SU-DHL-6 (cell line): ENCODE measurements at regions not wholly inside any gene's neighbourhood (a gene's known extent, or its start where the extent isn't known, plus 50 kb on each side); places are given as distances from the start of the nearest gene placed in this dataset.

Experiments used
- H2AFZ ChIP-seq: fragments of 200-600 bp; sonication (generic); 2 replicates; pipeline ENCODE4 v1.6.1; 2014; ENCODE audit warnings: low read depth, mild to moderate bottlenecking, moderate library complexity, mixed read lengths, antibody characterized with exemption, low read length; ENCODE audit not compliant: severe bottlenecking
- H3F3A ChIP-seq: fragments of 200-600 bp; shearing (Covaris generic); 2 replicates; pipeline ENCODE4 v1.6.0; 2016; ENCODE audit warnings: antibody characterized with exemption, mild to moderate bottlenecking; ENCODE audit not compliant: insufficient read depth
- H3K27ac ChIP-seq: fragments of 200-600 bp; sonication (generic); 2 replicates; pipeline ENCODE4 v1.5.1; 2016; ENCODE audit warnings: low read depth, mild to moderate bottlenecking, low read length, moderate library complexity, mixed read lengths
- H3K27me3 ChIP-seq: fragments of 200-600 bp; sonication (generic), shearing (Covaris generic); 2 replicates; pipeline ENCODE4 v1.6.0; 2014; ENCODE audit warnings: mild to moderate bottlenecking, low read length
- H3K36me3 ChIP-seq: fragments of 200-600 bp; sonication (generic); 2 replicates; pipeline ENCODE4 v1.6.1; 2014; ENCODE audit warnings: mild to moderate bottlenecking, low read length, mixed read lengths
- H3K4me2 ChIP-seq: fragments of 300-600, 200-600 bp; shearing (Covaris generic), sonication (generic); 2 replicates; pipeline ENCODE4 v1.6.0; 2014; ENCODE audit warnings: low read length, low read depth, mild to moderate bottlenecking; ENCODE audit not compliant: poor library complexity, severe bottlenecking
- H3K4me3 ChIP-seq: fragments of 200-600 bp; sonication (generic); 2 replicates; pipeline ENCODE4 v1.5.1; 2014; ENCODE audit warnings: antibody characterized with exemption, low read length, mild to moderate bottlenecking, mixed read lengths; ENCODE audit not compliant: insufficient read depth, poor library complexity, severe bottlenecking
- H3K79me2 ChIP-seq: fragments of 200-600 bp; sonication (generic); 2 replicates; pipeline ENCODE4 v1.6.1; 2014; ENCODE audit warnings: mild to moderate bottlenecking, low read length, moderate library complexity; ENCODE audit not compliant: insufficient read depth
- H3K9ac ChIP-seq: fragments of 200-600 bp; sonication (generic); 2 replicates; pipeline ENCODE4 v1.7.0; 2014; ENCODE audit warnings: mild to moderate bottlenecking, low read length
- H3K9me2 ChIP-seq: fragments of 200-600 bp; sonication (generic); replicated peaks from 2 replicates; pipeline ENCODE4 v1.6.1; 2014; ENCODE audit warnings: low read length; ENCODE audit not compliant: insufficient read depth
- H3K9me3 ChIP-seq: fragments of 200-600 bp; sonication (generic); 2 replicates; pipeline ENCODE4 v1.6.1; 2014; ENCODE audit warnings: low read length, mixed read lengths; ENCODE audit not compliant: insufficient read depth
- H4K20me1 ChIP-seq: fragments of 200-600 bp; sonication (generic); 2 replicates; pipeline ENCODE4 v1.6.1; 2014; ENCODE audit warnings: low read depth, mild to moderate bottlenecking, antibody characterized with exemption, low read length, moderate library complexity, mixed read lengths
- EZH2phosphoT487 ChIP-seq: fragments of 200-600 bp; sonication (generic), shearing (Covaris generic); conservative IDR thresholded peaks from 2 replicates; pipeline ENCODE4 v1.6.1; 2018; ENCODE audit warnings: mild to moderate bottlenecking, antibody characterized with exemption, low read length, moderate library complexity, mixed read lengths
- TF ChIP-seq, protein P1 (sequence below): fragments of 200-600 bp; sonication (generic); IDR thresholded peaks from one replicate; pipeline ENCODE4 v1.5.1; 2017; ENCODE audit warnings: antibody characterized with exemption, mild to moderate bottlenecking, low read length, moderate library complexity; ENCODE audit not compliant: insufficient read depth, poor library complexity, severe bottlenecking

GRCh38 chr6:81565071-81565470, 187.4 kb downstream of the TENT5A start:
- Histone ChIP-seq H3K4me3 (no peak overlapping the region), H3F3A (no peaks in the 10 kb centered on the region), H4K20me1 (no peaks in the 10 kb centered on the region), H3K9me3 (no peaks in the 10 kb centered on the region), H3K79me2 (no peaks in the 10 kb centered on the region), H3K9ac (no peak overlapping the region), H3K27me3 (no peaks in the 10 kb centered on the region), H3K4me2 (no peak overlapping the region), H2AFZ (no peak overlapping the region), H3K9me2 (no peaks in the 10 kb centered on the region), H3K27ac (no peak overlapping the region), H3K36me3 (no peaks in the 10 kb centered on the region)
- TF ChIP-seq, protein P1, sequence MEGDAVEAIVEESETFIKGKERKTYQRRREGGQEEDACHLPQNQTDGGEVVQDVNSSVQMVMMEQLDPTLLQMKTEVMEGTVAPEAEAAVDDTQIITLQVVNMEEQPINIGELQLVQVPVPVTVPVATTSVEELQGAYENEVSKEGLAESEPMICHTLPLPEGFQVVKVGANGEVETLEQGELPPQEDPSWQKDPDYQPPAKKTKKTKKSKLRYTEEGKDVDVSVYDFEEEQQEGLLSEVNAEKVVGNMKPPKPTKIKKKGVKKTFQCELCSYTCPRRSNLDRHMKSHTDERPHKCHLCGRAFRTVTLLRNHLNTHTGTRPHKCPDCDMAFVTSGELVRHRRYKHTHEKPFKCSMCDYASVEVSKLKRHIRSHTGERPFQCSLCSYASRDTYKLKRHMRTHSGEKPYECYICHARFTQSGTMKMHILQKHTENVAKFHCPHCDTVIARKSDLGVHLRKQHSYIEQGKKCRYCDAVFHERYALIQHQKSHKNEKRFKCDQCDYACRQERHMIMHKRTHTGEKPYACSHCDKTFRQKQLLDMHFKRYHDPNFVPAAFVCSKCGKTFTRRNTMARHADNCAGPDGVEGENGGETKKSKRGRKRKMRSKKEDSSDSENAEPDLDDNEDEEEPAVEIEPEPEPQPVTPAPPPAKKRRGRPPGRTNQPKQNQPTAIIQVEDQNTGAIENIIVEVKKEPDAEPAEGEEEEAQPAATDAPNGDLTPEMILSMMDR = no peak
- TF ChIP-seq EZH2phosphoT487 = no peak

- no peaks in the 10 kb centered on the region for H3K36me3 ChIP-seq
- no peaks in the 10 kb centered on the region for H4K20me1 ChIP-seq
- no peaks in the 10 kb centered on the region for H3K27me3 ChIP-seq
- no peaks in the 10 kb centered on the region for H3F3A ChIP-seq
- H3K4me2 ChIP-seq = no peak overlapping the region
- H3K9ac ChIP-seq = no peak overlapping the region
- no peaks in the 10 kb centered on the region for H3K9me2 ChIP-seq
- no peak overlapping the region for H3K27ac ChIP-seq
- TF ChIP-seq, protein P1 = no peak
- no peak for TF ChIP-seq EZH2phosphoT487
- no peaks in the 10 kb centered on the region for H3K9me3 ChIP-seq
- H3K4me3 ChIP-seq = no peak overlapping the region
- no peaks in the 10 kb centered on the region for H3K79me2 ChIP-seq
- H2AFZ ChIP-seq = no peak overlapping the region
These were observed 187.9 kb downstream of the TENT5A start for GRCh38 chr6:81564470-81565068.

DNA sequence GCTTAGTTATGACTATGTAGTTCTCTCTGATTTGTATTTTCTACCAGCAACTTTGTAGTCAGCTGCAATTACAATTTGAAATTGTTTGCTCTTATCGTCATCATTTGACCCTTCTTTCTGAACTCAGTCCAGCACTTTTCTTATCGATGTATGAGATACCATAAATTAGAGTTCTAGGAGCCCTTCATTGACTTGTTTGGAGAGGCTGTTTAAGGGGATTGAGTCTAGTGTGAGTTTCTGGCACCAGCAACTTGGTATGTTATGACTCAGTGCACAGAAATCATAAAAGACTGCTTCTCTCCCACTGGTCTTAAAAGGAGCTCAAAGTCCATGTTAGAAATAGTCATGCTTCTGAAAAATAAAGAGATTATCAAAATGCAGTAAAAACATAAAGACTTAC, 190.3 kb downstream of the TENT5A start:
- Histone ChIP-seq H3K4me3 (no peak overlapping the region), H3K9ac (no peak overlapping the region), H3K27ac (no peak overlapping the region), H3K9me3 (no peaks in the 10 kb centered on the region), H3F3A (no peaks in the 10 kb centered on the region), H3K4me2 (no peak overlapping the region), H4K20me1 (no peaks in the 10 kb centered on the region), H3K27me3 (no peaks in the 10 kb centered on the region), H2AFZ (no peak overlapping the region), H3K79me2 (no peaks in the 10 kb centered on the region), H3K36me3 (no peaks in the 10 kb centered on the region), H3K9me2 (no peaks in the 10 kb centered on the region)
- TF ChIP-seq, protein P1 = no peak
- TF ChIP-seq EZH2phosphoT487 = no peak
